ENCODE measurements at regions not wholly inside any gene's neighbourhood (a gene's known extent, or its start where the extent isn't known, plus 50 kb on each side); places are given as distances from the start of the nearest gene placed in this dataset.

- intact Hi-C loops (cut with DNase I) = loop anchor here (5.0 to 10.0 kb wide), 6 partner anchors 133 to 865 kb away; partner anchors contain the start of gene KLF6 (in 1 of the 4)
- Histone ChIP-seq H3K27ac (ENCODE audit: low read length) (no peak overlapping the region), H3K9me3 (ENCODE audit: control insufficient read depth, low read length) (no peaks in the 10 kb centered on the region), H3K27me3 (ENCODE audit: control insufficient read depth, insufficient read depth) (no peaks in the 10 kb centered on the region), H3K4me1 (ENCODE audit: control insufficient read depth, insufficient read depth, low read length) (peaks cover 2% of the 10 kb centered on the region), H3K4me3 (ENCODE audit: low read length) (no peak overlapping the region)
- peak in 1 of 2 donors; percentile 51 for ATAC-seq
- 34% methylated on average over 3 of the region's 3 CpGs for WGBS
- no peak for DNase-seq
Observed at GRCh38 chr10:4649886-4650508, 176.0 kb upstream of the AKR1E2 start.

- ATAC-seq (no peak), DNase-seq (no peak)
- Histone ChIP-seq H3K4me1 (ENCODE audit: control insufficient read depth, insufficient read depth, low read length) (peaks cover 2% of the 10 kb centered on the region), H3K27ac (ENCODE audit: low read length) (no peak overlapping the region), H3K9me3 (ENCODE audit: control insufficient read depth, low read length) (no peaks in the 10 kb centered on the region), H3K4me3 (ENCODE audit: low read length) (no peak overlapping the region), H3K27me3 (ENCODE audit: control insufficient read depth, insufficient read depth) (no peaks in the 10 kb centered on the region)
- intact Hi-C loops (cut with DNase I) = loop anchor here in 2 of 4 donors (5.0 to 10.0 kb wide), 2 partner anchors 132 to 135 kb away; no protein-coding TSS in a partner anchor
Observed at GRCh38 chr10:4649471-4649870, 176.5 kb upstream of the AKR1E2 start.

- H3K9me3 ChIP-seq (ENCODE audit: control insufficient read depth, low read length) = no peaks in the 10 kb centered on the region
- no peak overlapping the region for H3K4me3 ChIP-seq (ENCODE audit: low read length)
- 82% methylated on average over 3 of the region's 3 CpGs for WGBS
- no peaks in the 10 kb centered on the region for H3K27me3 ChIP-seq (ENCODE audit: control insufficient read depth, insufficient read depth)
- no peak overlapping the region for H3K27ac ChIP-seq (ENCODE audit: low read length)
- DNase-seq (no peak), ATAC-seq (no peak)
- peaks cover 2% of the 10 kb centered on the region for H3K4me1 ChIP-seq (ENCODE audit: control insufficient read depth, insufficient read depth, low read length)
- intact Hi-C loops (cut with DNase I) = loop anchor here in 2 of 4 donors (5.0 to 10.0 kb wide), 2 partner anchors 132 to 134 kb away; no protein-coding TSS in a partner anchor
Observed at GRCh38 chr10:4648999-4649398, 177.0 kb upstream of the AKR1E2 start.

GRCh38 chr10:4647109-4647785, 178.8 kb upstream of the AKR1E2 start:
- ATAC-seq = no peak
- no peak overlapping the region for H3K27ac ChIP-seq (ENCODE audit: low read length)
- WGBS = 64% methylated on average over 3 of the region's 3 CpGs

GRCh38 chr10:4646547-4646946, 179.5 kb upstream of the AKR1E2 start:
- H3K4me3 ChIP-seq (ENCODE audit: low read length) = no peak overlapping the region
- no peaks in the 10 kb centered on the region for H3K9me3 ChIP-seq (ENCODE audit: control insufficient read depth, low read length)
- DNase-seq = no peak
- 51% methylated on average over 3 of the region's 3 CpGs for WGBS
- peaks cover 2% of the 10 kb centered on the region for H3K4me1 ChIP-seq (ENCODE audit: control insufficient read depth, insufficient read depth, low read length)
- H3K27me3 ChIP-seq (ENCODE audit: control insufficient read depth, insufficient read depth) = no peaks in the 10 kb centered on the region
- H3K27ac ChIP-seq (ENCODE audit: low read length) = no peak overlapping the region
- ATAC-seq = no peak
- intact Hi-C loops (cut with DNase I) = loop anchor here in 2 of 4 donors (5.0 to 10.0 kb wide), 2 partner anchors 129 to 132 kb away; no protein-coding TSS in a partner anchor

More at GRCh38 chr10:4647109-4647785, 178.8 kb upstream of the AKR1E2 start:
- no peak for DNase-seq
- Histone ChIP-seq H3K27me3 (ENCODE audit: control insufficient read depth, insufficient read depth) (no peaks in the 10 kb centered on the region), H3K4me1 (ENCODE audit: control insufficient read depth, insufficient read depth, low read length) (peaks cover 2% of the 10 kb centered on the region), H3K9me3 (ENCODE audit: control insufficient read depth, low read length) (no peaks in the 10 kb centered on the region), H3K4me3 (ENCODE audit: low read length) (no peak overlapping the region)
- intact Hi-C loops (cut with DNase I) = loop anchor here in 2 of 4 donors (5.0 to 10.0 kb wide), 2 partner anchors 130 to 132 kb away; no protein-coding TSS in a partner anchor

GRCh38 chr10:4645836-4646235, 180.2 kb upstream of the AKR1E2 start:
- DNase-seq (no peak), ATAC-seq (no peak)
- Histone ChIP-seq H3K9me3 (ENCODE audit: control insufficient read depth, low read length) (no peaks in the 10 kb centered on the region), H3K27ac (ENCODE audit: low read length) (no peak overlapping the region), H3K4me1 (ENCODE audit: control insufficient read depth, insufficient read depth, low read length) (peaks cover 2% of the 10 kb centered on the region), H3K27me3 (ENCODE audit: control insufficient read depth, insufficient read depth) (no peaks in the 10 kb centered on the region), H3K4me3 (ENCODE audit: low read length) (no peak overlapping the region)
- intact Hi-C loops (cut with DNase I) = loop anchor here in 2 of 4 donors (5.0 to 10.0 kb wide), 2 partner anchors 129 to 131 kb away; no protein-coding TSS in a partner anchor
- WGBS = 35% methylated on average over 2 of the region's 2 CpGs

GRCh38 chr10:4643471-4643870, 182.5 kb upstream of the AKR1E2 start:
- DNase-seq (no peak), ATAC-seq (no peak)
- 86% methylated on average over 1 of the region's 1 CpG for WGBS
- Histone ChIP-seq H3K27ac (ENCODE audit: low read length) (no peak overlapping the region), H3K27me3 (ENCODE audit: control insufficient read depth, insufficient read depth) (no peaks in the 10 kb centered on the region), H3K4me3 (ENCODE audit: low read length) (no peak overlapping the region), H3K9me3 (ENCODE audit: control insufficient read depth, low read length) (no peaks in the 10 kb centered on the region), H3K4me1 (ENCODE audit: control insufficient read depth, insufficient read depth, low read length) (no peaks in the 10 kb centered on the region)
- intact Hi-C loops (cut with DNase I) = loop anchor here in 1 of 4 donors (10.0 kb wide), 1 partner anchor 129 kb away; no protein-coding TSS in a partner anchor

GRCh38 chr10:4639960-4640359, 186.0 kb upstream of the AKR1E2 start:
- intact Hi-C loops (cut with DNase I) = loop anchor here in 1 of 4 donors (10.0 kb wide), 1 partner anchor 125 kb away; no protein-coding TSS in a partner anchor
- DNase-seq (peak in 1 of 3 donors; percentile 18), ATAC-seq (peak; percentile 92 to 96)
- no peaks in the 10 kb centered on the region for H3K27me3 ChIP-seq (ENCODE audit: control insufficient read depth, insufficient read depth)
- H3K9me3 ChIP-seq (ENCODE audit: control insufficient read depth, low read length) = no peaks in the 10 kb centered on the region
- WGBS = 18% methylated on average over 2 of the region's 2 CpGs
- peak overlapping the region; percentile 77 for H3K27ac ChIP-seq (ENCODE audit: low read length)
- H3K4me3 ChIP-seq (ENCODE audit: low read length) = no peak overlapping the region
- H3K4me1 ChIP-seq (ENCODE audit: control insufficient read depth, insufficient read depth, low read length) = peaks cover 4% of the 10 kb centered on the region

GRCh38 chr10:4638099-4638498, 187.9 kb upstream of the AKR1E2 start:
- Histone ChIP-seq H3K27ac (ENCODE audit: low read length) (no peak overlapping the region), H3K27me3 (ENCODE audit: control insufficient read depth, insufficient read depth) (no peaks in the 10 kb centered on the region), H3K4me3 (ENCODE audit: low read length) (no peak overlapping the region), H3K4me1 (ENCODE audit: control insufficient read depth, insufficient read depth, low read length) (peaks cover 4% of the 10 kb centered on the region), H3K9me3 (ENCODE audit: control insufficient read depth, low read length) (no peaks in the 10 kb centered on the region)
- intact Hi-C loops (cut with DNase I) = no loop called here
- WGBS = 76% methylated on average over 3 of the region's 3 CpGs
- DNase-seq (peak in 1 of 3 donors; percentile 62), ATAC-seq (peak; percentile 60 to 64)

GRCh38 chr10:4637657-4638056, 188.3 kb upstream of the AKR1E2 start:
- no peaks in the 10 kb centered on the region for H3K9me3 ChIP-seq (ENCODE audit: control insufficient read depth, low read length)
- no peaks in the 10 kb centered on the region for H3K27me3 ChIP-seq (ENCODE audit: control insufficient read depth, insufficient read depth)
- H3K4me1 ChIP-seq (ENCODE audit: control insufficient read depth, insufficient read depth, low read length) = peaks cover 4% of the 10 kb centered on the region
- H3K27ac ChIP-seq (ENCODE audit: low read length) = no peak overlapping the region
- ATAC-seq = no peak
- H3K4me3 ChIP-seq (ENCODE audit: low read length) = no peak overlapping the region
- no peak for DNase-seq
- WGBS = 97% methylated on average over 2 of the region's 2 CpGs
- intact Hi-C loops (cut with DNase I) = no loop called here

- 90% methylated on average over 2 of the region's 2 CpGs for WGBS
- no peak overlapping the region for H3K4me3 ChIP-seq (ENCODE audit: low read length)
- intact Hi-C loops (cut with DNase I) = no loop called here
- H3K9me3 ChIP-seq (ENCODE audit: control insufficient read depth, low read length) = no peaks in the 10 kb centered on the region
- no peaks in the 10 kb centered on the region for H3K27me3 ChIP-seq (ENCODE audit: control insufficient read depth, insufficient read depth)
- no peak overlapping the region for H3K27ac ChIP-seq (ENCODE audit: low read length)
- H3K4me1 ChIP-seq (ENCODE audit: control insufficient read depth, insufficient read depth, low read length) = peaks cover 4% of the 10 kb centered on the region
- DNase-seq (no peak), ATAC-seq (no peak)
Observed at GRCh38 chr10:4635883-4636282, 190.1 kb upstream of the AKR1E2 start.
